ENCODE measurements at regions not wholly inside any gene's neighbourhood (a gene's known extent, or its start where the extent isn't known, plus 50 kb on each side); places are given as distances from the start of the nearest gene placed in this dataset.
"Not testable (repeated sequence)": the region's sequence is repeated elsewhere in the genome, so short reads cannot be mapped to it uniquely, and the experiment has no call there.

DNA sequence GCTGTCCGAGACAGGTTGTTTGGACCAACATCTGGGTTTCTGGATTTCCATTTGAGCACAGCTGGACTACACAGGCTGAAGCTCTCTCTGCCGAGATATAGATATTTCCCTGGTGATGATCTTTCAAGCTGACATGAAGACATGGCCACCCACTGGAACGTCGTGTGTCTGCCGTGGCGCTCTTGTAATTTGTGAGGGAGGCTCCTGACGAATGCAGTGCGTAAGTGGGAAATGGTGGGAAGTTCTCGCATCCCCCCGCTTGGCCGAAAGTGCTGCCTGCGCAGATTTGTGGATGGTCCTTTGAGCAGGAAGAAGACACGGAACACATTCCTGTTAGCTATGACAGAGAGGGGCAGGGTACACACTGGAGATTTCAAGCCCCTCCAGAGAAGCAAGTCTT lies 176.2 kb upstream of the OSBPL11 start:
- not testable (repeated sequence) for TF ChIP-seq POLR2AphosphoS5 (IDR thresholded peaks at IDR 0.05; ENCODE audit: insufficient read depth in 1 of 2, low read depth in 1 of 2)
- TF ChIP-seq, protein P1, sequence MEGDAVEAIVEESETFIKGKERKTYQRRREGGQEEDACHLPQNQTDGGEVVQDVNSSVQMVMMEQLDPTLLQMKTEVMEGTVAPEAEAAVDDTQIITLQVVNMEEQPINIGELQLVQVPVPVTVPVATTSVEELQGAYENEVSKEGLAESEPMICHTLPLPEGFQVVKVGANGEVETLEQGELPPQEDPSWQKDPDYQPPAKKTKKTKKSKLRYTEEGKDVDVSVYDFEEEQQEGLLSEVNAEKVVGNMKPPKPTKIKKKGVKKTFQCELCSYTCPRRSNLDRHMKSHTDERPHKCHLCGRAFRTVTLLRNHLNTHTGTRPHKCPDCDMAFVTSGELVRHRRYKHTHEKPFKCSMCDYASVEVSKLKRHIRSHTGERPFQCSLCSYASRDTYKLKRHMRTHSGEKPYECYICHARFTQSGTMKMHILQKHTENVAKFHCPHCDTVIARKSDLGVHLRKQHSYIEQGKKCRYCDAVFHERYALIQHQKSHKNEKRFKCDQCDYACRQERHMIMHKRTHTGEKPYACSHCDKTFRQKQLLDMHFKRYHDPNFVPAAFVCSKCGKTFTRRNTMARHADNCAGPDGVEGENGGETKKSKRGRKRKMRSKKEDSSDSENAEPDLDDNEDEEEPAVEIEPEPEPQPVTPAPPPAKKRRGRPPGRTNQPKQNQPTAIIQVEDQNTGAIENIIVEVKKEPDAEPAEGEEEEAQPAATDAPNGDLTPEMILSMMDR (IDR thresholded peaks at IDR 0.05), result not testable (repeated sequence)
